ENCODE measurements at regions not wholly inside any gene's neighbourhood (a gene's known extent, or its start where the extent isn't known, plus 50 kb on each side); places are given as distances from the start of the nearest gene placed in this dataset.

DNA sequence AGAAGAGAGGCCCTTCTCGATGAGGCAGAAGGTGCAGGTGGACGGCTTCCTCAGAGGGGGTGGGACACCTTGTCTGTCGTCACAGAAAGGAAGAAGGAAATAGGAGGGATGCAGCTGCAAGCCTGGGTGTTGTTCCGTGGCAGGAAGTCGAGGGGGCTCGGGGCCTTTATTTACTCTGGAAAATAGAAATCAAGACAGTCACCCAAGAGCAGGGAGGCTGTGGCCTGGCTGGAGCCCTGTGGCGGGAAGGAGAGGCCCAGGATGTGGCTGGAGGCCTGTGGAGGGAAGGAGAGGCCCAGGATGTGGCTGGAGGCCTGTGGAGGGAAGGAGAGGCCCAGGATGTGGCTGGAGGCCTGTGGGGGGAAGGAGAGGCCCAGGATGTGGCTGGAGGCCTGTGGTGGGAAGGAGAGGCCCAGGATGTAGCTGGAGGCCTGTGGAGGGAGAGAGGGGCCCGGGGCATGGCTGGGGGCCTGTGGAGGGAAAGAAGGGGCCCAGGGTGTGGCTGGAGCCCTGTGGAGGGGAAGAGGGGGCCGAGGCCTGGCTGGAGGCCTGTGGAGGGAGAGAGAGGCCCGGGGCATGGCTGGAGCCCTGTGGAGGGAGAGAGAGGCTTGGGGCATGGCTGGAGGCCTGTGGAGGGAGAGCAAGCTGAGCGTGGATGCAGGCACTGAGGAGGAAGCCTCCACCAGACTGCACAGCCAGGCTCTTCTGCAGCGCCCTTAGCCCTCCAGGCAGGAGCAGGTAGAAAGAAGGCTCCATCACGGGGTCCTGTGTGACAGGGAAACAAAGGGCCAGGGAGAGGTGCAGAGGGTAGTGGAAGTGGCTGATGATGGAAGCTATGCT lies 97.3 kb upstream of the SFMBT2 start:
- no peak for FAIRE-seq

GRCh38 chr10:7506571-7506970 lies 95.7 kb upstream of the SFMBT2 start:
- FAIRE-seq = no peak

- FAIRE-seq = no peak
These were observed 94.4 kb upstream of the SFMBT2 start for GRCh38 chr10:7505196-7505595.

- no peak for FAIRE-seq
These were observed 92.4 kb upstream of the SFMBT2 start for GRCh38 chr10:7503190-7503589.

- no peak for FAIRE-seq
These were observed 90.3 kb upstream of the SFMBT2 start for GRCh38 chr10:7501157-7501556.

GRCh38 chr10:7498111-7498510 lies 87.3 kb upstream of the SFMBT2 start:
- no peak for FAIRE-seq

- FAIRE-seq = no peak
These were observed 83.2 kb upstream of the SFMBT2 start for GRCh38 chr10:7493996-7494395.

DNA sequence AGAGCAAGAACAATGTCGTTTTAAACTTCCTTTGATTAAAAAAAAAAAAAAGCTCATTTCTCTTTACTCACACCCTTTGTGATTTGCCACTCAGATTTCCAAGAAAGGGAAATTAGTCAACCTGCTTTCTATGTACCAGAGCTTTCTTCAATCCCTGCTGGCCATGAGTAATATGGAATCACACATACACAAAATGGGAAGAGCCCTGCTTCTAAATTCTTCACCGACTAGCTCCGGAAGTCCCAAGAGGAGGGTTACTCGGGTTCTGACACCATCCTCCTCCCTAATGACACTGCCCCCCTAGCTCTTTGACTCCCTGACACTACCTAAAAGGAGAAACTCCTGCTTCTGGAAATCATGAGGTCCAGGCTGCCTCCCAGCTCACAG lies 81.8 kb upstream of the SFMBT2 start:
- FAIRE-seq = no peak

DNA sequence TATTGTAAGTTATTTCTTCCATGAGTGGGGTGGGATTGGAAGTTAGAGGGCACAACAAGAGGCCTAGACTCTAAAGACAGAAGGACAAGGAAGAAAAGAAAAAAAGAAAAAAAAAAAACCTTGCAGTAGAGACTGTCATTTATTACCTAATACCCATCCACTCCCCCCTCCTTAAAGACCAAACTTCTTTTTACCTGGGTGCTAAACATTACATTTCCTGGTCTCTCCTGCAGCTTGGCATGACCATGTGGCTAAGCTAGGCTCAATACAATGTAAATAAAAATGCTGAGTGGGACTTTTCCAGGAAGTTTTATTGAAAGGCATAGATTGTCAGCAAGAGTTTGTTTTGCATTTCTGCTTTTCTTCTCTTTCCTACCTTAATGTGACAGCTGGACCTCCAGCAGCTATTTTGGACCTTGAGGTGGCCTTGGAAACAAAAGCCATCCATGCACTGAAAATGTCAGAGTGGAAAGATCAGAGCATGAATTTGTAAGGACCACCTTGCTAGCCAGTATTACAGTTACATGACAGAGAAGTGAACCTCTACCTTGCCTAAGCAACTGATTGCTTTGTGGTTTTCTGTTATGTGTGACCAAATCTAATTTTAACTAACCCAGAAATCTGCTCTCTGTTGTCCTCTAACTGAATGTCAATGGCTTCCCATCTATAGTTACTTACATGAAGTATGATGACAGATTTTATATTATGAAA lies 81.3 kb upstream of the SFMBT2 start:
- FAIRE-seq = no peak

DNA sequence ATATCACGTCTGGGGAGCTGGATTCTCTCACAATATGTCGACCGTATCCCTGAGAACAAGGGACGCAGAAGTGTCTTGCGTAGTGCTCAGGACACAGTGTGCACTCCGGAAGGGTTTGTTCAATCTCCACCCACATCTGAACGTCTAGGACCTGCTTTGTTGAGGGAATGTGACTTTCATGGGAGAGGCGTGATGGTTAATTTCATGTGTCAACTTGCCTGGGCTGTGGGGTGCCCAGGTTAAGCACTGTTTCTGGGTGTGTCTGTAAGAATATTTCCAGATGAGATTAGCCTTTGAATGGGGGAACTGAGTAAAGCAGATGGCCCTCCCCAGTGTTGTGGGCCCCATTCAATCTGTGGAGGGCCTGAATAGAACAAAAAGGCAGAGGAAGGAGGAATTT lies 80.4 kb upstream of the SFMBT2 start:
- FAIRE-seq = no peak

GRCh38 chr10:7488418-7488829 lies 77.6 kb upstream of the SFMBT2 start:
- no peak for FAIRE-seq

- no peak for FAIRE-seq
These were observed 76.7 kb upstream of the SFMBT2 start for GRCh38 chr10:7487528-7487927.

- FAIRE-seq = no peak
These were observed 75.7 kb upstream of the SFMBT2 start for GRCh38 chr10:7486528-7486927.

- FAIRE-seq = no peak
These were observed 75.0 kb upstream of the SFMBT2 start for GRCh38 chr10:7485799-7486198.

GRCh38 chr10:7485244-7485556 lies 74.4 kb upstream of the SFMBT2 start:
- FAIRE-seq = peak; percentile 41

DNA sequence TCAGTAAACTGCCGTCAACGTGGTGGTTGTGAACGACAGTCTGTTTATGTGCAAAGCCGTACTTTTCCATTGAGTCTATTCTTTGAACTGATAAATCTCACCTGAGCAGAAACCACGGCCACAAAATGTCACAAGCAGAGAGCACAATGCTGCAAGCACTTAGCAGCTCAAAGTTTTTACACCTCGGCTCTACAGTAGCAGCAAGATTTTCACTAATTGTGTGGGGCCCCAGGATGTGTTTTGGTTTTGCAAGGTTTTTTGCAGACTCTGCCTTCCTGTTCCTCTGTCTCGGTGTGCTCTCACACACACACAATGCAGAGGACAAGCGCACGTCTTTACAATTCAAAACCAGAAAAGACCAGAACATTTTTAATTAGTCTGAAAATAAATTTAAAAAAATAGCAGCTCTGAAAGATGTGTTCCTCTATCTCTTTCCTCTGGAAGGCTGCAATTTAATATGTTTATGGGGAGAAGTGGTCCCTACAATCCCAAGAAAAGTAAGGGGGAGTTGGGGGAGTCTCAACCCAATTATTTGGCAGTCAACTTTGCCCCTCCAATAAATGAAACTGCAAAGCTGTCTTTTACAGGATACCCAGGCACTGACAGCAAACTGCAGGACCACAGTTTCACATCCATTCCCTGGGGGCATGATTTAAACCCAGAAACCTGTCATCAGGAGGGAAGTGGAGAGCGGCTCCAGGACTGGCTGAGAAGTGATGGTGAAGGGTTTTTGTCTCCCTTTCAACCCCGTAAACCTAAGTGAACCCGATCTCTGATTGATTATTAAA lies 73.8 kb upstream of the SFMBT2 start:
- FAIRE-seq = no peak

DNA sequence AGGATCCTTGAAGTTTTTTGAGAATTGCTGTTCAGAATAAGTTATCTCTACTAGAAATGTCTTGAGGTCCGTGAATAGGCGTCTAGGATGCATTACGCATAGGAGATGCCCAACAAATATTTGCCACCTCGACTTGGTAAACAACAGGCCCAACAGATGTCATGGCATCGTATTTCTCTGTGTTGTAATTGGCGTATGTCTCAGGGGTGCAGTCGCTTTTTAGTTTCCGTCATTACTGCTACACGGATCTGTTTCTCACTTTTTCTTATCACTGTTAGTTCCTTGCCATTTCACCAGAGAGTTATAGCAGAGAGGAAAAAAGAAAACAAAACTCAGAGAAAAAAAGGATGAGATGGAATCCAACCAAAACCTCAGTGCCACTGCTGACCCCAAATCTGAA lies 73.0 kb upstream of the SFMBT2 start:
- FAIRE-seq = no peak

- no peak for FAIRE-seq
These were observed 72.2 kb upstream of the SFMBT2 start for GRCh38 chr10:7482992-7483391.

DNA sequence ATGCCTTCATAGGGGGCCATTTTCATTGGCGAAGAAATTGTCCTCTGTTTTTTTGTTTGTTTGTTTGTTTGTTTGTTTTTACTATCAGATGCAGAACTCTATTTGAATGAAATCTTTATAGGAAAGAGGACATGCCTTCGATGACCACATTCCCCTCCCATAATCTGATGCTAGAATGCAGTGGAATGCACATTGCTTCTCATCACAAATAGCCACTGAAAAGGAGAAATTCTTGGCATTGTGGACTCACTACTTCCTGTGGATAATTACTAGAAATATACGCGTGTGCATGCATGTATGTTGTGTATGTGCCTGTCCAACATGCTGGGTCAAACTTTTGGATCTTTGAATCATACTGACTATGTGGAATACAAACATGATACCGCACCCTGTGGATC lies 70.5 kb upstream of the SFMBT2 start:
- no peak for FAIRE-seq

- no peak for FAIRE-seq
These were observed 70.0 kb upstream of the SFMBT2 start for GRCh38 chr10:7480742-7481367.

DNA sequence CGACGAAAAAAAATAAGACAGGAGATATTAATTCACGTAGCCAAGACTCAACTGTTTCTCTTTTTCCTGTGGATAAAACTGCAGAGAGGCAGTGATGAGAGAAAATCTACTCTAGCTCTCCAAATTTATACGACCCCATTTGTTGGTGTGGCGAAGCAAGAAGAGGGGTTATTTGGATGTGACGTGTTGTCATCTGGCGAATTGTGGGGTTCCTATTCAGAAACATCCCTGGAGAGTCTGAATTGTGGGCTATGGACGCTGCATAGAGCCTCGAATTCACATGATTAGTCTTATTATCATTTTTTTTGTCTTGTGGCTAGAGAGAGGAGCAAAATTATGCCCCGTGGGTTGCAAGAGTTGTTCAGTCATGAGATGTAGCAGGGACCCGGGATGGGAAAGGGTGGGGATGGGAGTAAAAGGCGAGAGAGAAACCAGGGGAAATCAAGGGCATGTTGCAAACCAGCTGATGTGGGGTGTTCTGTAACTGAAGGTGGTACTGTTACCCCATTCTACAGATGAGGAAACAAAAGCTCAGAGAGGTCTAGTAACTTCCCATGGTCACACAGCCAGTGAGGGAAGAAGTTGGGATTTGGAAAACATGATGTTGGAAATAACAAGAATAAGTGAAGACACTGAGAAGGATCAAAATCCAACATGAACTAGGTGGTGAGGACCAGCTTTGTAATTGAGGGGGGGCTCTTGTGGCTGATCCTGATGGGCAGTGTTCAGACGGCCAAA lies 69.2 kb upstream of the SFMBT2 start:
- FAIRE-seq = no peak

DNA sequence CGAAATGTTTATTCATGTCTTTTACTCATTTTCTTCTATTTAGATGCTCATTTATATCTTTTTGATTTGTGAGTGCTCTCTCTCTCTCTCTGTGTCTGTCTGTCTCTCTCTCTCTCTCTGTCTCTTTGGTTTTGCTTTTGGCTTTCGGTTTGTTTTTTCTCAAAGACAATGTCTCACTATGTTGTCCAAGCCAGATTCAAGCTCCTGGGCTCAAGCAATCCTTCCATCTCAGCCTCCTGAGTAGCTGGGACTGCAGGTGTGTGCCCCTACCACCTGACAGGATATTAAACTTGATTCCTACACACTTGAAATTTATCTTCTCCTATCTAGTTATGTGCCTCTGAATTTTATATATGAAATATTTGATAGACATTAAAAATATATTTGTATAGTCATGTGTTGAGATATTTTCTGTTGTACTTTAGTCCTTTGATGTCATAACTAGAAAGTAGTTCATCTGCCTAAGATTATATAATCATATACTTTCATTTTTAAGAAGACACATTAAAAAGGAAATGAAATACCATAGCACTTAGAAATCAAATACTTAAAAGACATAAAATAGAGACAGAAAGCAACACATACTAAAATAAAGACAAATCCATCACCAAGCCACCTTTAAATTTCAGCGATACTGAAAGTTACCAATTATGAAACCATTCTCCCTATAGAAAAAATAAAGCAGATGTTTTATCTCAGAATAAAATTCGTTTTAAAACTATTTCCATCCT lies 68.1 kb upstream of the SFMBT2 start:
- FAIRE-seq = no peak

Data from islet of Langerhans (tissue), 1 donor.